ENCODE measurements at regions not wholly inside any gene's neighbourhood (a gene's known extent, or its start where the extent isn't known, plus 50 kb on each side); places are given as distances from the start of the nearest gene placed in this dataset.

DNA sequence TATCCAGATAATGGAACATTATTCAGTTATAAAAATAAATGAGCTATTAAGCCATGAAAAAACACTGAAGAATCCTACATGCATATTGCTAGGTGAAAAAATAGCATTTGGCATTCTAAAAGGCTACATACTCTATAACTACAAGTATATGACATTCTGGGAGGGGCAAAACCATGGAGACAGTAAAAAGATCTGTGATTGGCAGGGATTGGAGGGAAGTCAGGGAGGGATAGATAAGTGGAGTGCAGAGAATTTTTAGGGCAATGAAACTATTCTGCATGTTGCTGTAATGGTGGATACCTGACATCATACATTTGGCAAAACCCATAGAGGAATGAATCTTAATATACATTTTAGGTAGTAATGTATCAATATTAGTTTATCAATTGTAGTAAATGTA, 63.1 kb upstream of the SLC38A2 start:
- H3K36me3 ChIP-seq (ENCODE audit: insufficient read depth, low read length): no peaks in the 10 kb centered on the region
- H3K27me3 ChIP-seq (ENCODE audit: insufficient read depth, low read length): no peaks in the 10 kb centered on the region; the same call in 1 of the 2 replicates
- no peak overlapping the region for H3K4me3 ChIP-seq (ENCODE audit: low read depth, low read length, poor library complexity, severe bottlenecking)
- no peaks in the 10 kb centered on the region for H3K4me1 ChIP-seq (ENCODE audit: insufficient read depth, low read length, severe bottlenecking)
- no peak overlapping the region for H2AFZ ChIP-seq (ENCODE audit: low read length)
- H3K9me3 ChIP-seq (ENCODE audit: low read length): no peaks in the 10 kb centered on the region
- no peak overlapping the region for H3K9ac ChIP-seq (ENCODE audit: low read length)
- no peaks in the 10 kb centered on the region for H3K79me2 ChIP-seq (ENCODE audit: insufficient read depth, low read length)
- no peaks in the 10 kb centered on the region for H4K20me1 ChIP-seq (ENCODE audit: insufficient read depth, low read length)
- H3F3A ChIP-seq (ENCODE audit: insufficient read depth, low read length): no peaks in the 10 kb centered on the region
- H3K9me2 ChIP-seq (ENCODE audit: low read depth, low read length): no peaks in the 10 kb centered on the region
- H3K4me2 ChIP-seq (ENCODE audit: low read length): no peak overlapping the region
- TF ChIP-seq EZH2 (IDR thresholded peaks at IDR 0.05; ENCODE audit: borderline replicate concordance, low read length): no peak
- TF ChIP-seq, protein P1, sequence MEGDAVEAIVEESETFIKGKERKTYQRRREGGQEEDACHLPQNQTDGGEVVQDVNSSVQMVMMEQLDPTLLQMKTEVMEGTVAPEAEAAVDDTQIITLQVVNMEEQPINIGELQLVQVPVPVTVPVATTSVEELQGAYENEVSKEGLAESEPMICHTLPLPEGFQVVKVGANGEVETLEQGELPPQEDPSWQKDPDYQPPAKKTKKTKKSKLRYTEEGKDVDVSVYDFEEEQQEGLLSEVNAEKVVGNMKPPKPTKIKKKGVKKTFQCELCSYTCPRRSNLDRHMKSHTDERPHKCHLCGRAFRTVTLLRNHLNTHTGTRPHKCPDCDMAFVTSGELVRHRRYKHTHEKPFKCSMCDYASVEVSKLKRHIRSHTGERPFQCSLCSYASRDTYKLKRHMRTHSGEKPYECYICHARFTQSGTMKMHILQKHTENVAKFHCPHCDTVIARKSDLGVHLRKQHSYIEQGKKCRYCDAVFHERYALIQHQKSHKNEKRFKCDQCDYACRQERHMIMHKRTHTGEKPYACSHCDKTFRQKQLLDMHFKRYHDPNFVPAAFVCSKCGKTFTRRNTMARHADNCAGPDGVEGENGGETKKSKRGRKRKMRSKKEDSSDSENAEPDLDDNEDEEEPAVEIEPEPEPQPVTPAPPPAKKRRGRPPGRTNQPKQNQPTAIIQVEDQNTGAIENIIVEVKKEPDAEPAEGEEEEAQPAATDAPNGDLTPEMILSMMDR (IDR thresholded peaks at IDR 0.05; ENCODE audit: low read length): no peak
- H3K27ac ChIP-seq (ENCODE audit: low read depth, low read length, poor library complexity, severe bottlenecking): no peak overlapping the region

DNA sequence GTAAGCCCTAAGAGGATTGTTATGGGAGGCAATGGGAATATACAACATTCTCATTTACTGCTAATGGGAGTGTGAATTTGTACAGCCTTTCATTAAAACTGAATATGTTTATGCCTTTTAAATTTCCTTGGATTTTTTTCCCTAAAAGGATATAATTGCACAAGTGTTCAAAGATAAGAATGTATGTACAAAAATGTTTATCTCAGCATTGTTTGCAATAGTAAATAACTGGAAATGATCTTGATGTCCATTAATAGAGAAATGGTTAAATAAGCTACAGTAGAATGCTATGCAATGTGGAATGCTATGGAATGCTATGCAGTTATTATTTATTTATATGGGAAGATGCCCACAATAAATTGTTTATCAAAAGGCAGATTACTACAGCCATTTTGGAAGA, 62.5 kb upstream of the SLC38A2 start:
- Histone ChIP-seq H3K4me1 (ENCODE audit: insufficient read depth, low read length, severe bottlenecking) (no peaks in the 10 kb centered on the region), H3K27me3 (ENCODE audit: insufficient read depth, low read length) (no peaks in the 10 kb centered on the region; the same call in 1 of the 2 replicates), H3K36me3 (ENCODE audit: insufficient read depth, low read length) (no peaks in the 10 kb centered on the region), H3K4me3 (ENCODE audit: low read depth, low read length, poor library complexity, severe bottlenecking) (no peak overlapping the region), H3K9me3 (ENCODE audit: low read length) (no peaks in the 10 kb centered on the region), H4K20me1 (ENCODE audit: insufficient read depth, low read length) (no peaks in the 10 kb centered on the region), H3K27ac (ENCODE audit: low read depth, low read length, poor library complexity, severe bottlenecking) (no peak overlapping the region), H2AFZ (ENCODE audit: low read length) (no peak overlapping the region), H3K9me2 (ENCODE audit: low read depth, low read length) (no peaks in the 10 kb centered on the region), H3F3A (ENCODE audit: insufficient read depth, low read length) (no peaks in the 10 kb centered on the region), H3K79me2 (ENCODE audit: insufficient read depth, low read length) (no peaks in the 10 kb centered on the region), H3K9ac (ENCODE audit: low read length) (no peak overlapping the region), H3K4me2 (ENCODE audit: low read length) (no peak overlapping the region)
- TF ChIP-seq, protein P1 (IDR thresholded peaks at IDR 0.05; ENCODE audit: low read length): no peak
- no peak for TF ChIP-seq EZH2 (IDR thresholded peaks at IDR 0.05; ENCODE audit: borderline replicate concordance, low read length)

DNA sequence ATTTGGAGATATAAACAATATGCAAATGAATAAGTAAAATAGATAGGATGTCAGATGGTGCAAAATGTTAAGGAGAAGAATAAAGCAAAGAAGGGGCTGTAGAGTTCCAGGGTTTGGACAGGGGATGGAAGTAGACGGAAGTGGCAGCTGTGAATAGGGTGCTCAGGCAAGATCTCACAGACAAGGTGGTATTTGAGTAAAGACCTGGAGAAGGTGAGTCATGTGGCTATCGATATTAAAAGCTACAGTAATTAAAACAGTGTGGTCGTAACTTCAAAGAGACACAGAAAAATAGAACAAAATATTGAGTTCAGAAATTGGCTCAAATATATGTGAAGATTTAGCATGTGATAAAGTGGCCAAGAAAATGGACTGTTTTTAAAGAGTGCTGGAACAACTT, 61.3 kb upstream of the SLC38A2 start:
- Histone ChIP-seq H3K4me1 (ENCODE audit: insufficient read depth, low read length, severe bottlenecking) (no peaks in the 10 kb centered on the region), H3K27ac (ENCODE audit: low read depth, low read length, poor library complexity, severe bottlenecking) (no peak overlapping the region)

More for the DNA sequence above, 61.3 kb upstream of the SLC38A2 start:
- H3K36me3 ChIP-seq (ENCODE audit: insufficient read depth, low read length): no peaks in the 10 kb centered on the region
- no peaks in the 10 kb centered on the region for H3F3A ChIP-seq (ENCODE audit: insufficient read depth, low read length)
- no peaks in the 10 kb centered on the region for H3K9me2 ChIP-seq (ENCODE audit: low read depth, low read length)
- no peak overlapping the region for H2AFZ ChIP-seq (ENCODE audit: low read length)
- no peak overlapping the region for H3K4me3 ChIP-seq (ENCODE audit: low read depth, low read length, poor library complexity, severe bottlenecking)
- H3K79me2 ChIP-seq (ENCODE audit: insufficient read depth, low read length): no peaks in the 10 kb centered on the region
- no peaks in the 10 kb centered on the region for H3K27me3 ChIP-seq (ENCODE audit: insufficient read depth, low read length)
- H4K20me1 ChIP-seq (ENCODE audit: insufficient read depth, low read length): no peaks in the 10 kb centered on the region
- no peak for TF ChIP-seq EZH2 (IDR thresholded peaks at IDR 0.05; ENCODE audit: borderline replicate concordance, low read length)
- TF ChIP-seq, protein P1 (IDR thresholded peaks at IDR 0.05; ENCODE audit: low read length): no peak
- no peak overlapping the region for H3K9ac ChIP-seq (ENCODE audit: low read length)
- no peak overlapping the region for H3K4me2 ChIP-seq (ENCODE audit: low read length)
- H3K9me3 ChIP-seq (ENCODE audit: low read length): no peaks in the 10 kb centered on the region
